Tibial nerve (tissue), 4 donors: ENCODE measurements at regions not wholly inside any gene's neighbourhood (a gene's known extent, or its start where the extent isn't known, plus 50 kb on each side); places are given as distances from the start of the nearest gene placed in this dataset.

Source experiments
- DNase-seq, 2 donors: peaks; one replicate each; pipeline ENCODE4 v3.0.0-alpha.2; 2019; ENCODE audit warnings: low spot score in 2 of 2
- H3K27ac ChIP-seq, 4 donors: fragments of 200-600 bp; sonication (generic) in 3 of 4; one replicate each; pipeline ENCODE4 v1.5.1; 2017 to 2019; ENCODE audit warnings: mild to moderate bottlenecking in 1 of 4
- H3K27me3 ChIP-seq, 2 donors: fragments of 200-600 bp; sonication (generic) in 1 of 2; one replicate each; pipeline versions ENCODE4 v1.5.1 to v1.6.0; 2017 to 2019
- H3K36me3 ChIP-seq, 3 donors: fragments of 200-600 bp; sonication (generic); one replicate each; pipeline ENCODE4 v1.5.1; 2018 to 2019
- H3K4me1 ChIP-seq, 4 donors: fragments of 200-600 bp; sonication (generic) in 3 of 4; one replicate each; pipeline ENCODE4 v1.5.1; 2017 to 2019
- H3K4me3 ChIP-seq, 4 donors: fragments of 200-600 bp; sonication (generic) in 3 of 4; one replicate each; pipeline ENCODE4 v1.5.1; 2017 to 2019; ENCODE audit warnings: mild to moderate bottlenecking in 1 of 4, moderate library complexity in 1 of 4
- H3K9me3 ChIP-seq, 4 donors: fragments of 200-600 bp; sonication (generic) in 3 of 4; one replicate each; pipeline ENCODE4 v1.5.1; 2017 to 2019
- EP300 ChIP-seq, 2 donors: sonication (generic); formaldehyde crosslinking; IDR thresholded peaks; one replicate each; pipeline ENCODE4 v1.6.1; 2017; ENCODE audit warnings: antibody characterized with exemption in 2 of 2, mild to moderate bottlenecking in 1 of 2
- POLR2A ChIP-seq, 2 donors: fragments of 450-650 bp; IDR thresholded peaks; one replicate each; pipeline ENCODE4 v1.6.1; 2017; ENCODE audit warnings: antibody characterized with exemption in 2 of 2, mild to moderate bottlenecking in 2 of 2, moderate library complexity in 2 of 2
- WGBS, 2 donors: methylation state at CpG; one replicate each; pipeline ENCODE4 v1.1.5; 2018; 5-methylcytosine and 5-hydroxymethylcytosine counted together
- TF ChIP-seq, protein P1 (sequence below), 5 experiments: fragments of 200-600 bp in 3 of 5; fragments of 450-650 bp in 2 of 5; sonication (generic) in 3 of 5; IDR thresholded peaks; one replicate each; pipeline ENCODE4 v1.5.1; 2016 to 2019; ENCODE audit warnings: antibody characterized with exemption in 5 of 5, mild to moderate bottlenecking in 3 of 5, moderate library complexity in 2 of 5

DNA sequence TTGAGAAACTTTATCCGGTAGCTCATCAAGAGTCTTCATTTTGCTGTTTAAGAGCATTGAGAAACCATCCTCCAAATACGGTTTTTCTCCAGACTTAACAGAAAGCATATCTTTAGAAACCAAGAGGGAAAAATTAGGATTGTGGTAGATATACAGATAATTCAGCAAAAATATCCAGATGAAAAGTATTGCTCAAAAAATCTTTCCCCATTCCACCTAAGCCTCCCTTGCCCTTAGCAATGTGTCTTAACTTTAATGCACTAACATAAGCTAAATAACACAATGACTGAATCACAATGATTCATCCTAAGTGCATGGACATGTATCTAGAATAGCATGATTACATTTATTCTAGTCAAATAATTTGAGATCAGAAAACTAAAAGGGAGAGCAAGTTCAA lies 130.3 kb upstream of the TARS1 start:
- Histone ChIP-seq H3K36me3 (no peaks in the 10 kb centered on the region), H3K4me3 (no peak overlapping the region), H3K27ac (no peak overlapping the region), H3K4me1 (peaks cover 0 to 12% (median 0%) of the 10 kb centered on the region in 4 donors), H3K9me3 (no peaks in the 10 kb centered on the region), H3K27me3 (no peaks in the 10 kb centered on the region)
- 99 to 100% methylated on average over 2 of the region's 2 CpGs for WGBS, 2 donors
- no peak for TF ChIP-seq EP300 (IDR thresholded peaks at IDR 0.05)
- no peak for DNase-seq

DNA sequence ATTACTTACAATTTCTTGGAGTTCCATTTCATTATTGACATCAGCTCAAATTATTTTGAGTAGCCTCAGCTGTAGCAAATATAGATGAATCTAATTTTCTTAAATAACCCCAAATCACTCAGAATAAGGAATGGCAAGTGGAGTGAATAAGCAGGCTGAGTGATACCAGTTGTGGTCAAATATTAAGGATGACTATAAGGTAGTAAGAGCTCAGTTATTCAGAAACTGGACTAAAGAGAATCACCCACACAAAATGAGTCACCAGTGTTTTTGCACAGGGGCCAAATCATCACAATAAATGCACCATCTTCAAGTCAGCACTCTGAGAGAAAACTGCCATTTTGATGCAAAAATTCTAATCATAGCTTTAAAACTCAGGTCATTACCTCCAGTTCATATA lies 128.9 kb upstream of the TARS1 start:
- no peak overlapping the region for H3K27ac ChIP-seq
- H3K4me3 ChIP-seq, result no peak overlapping the region
- H3K36me3 ChIP-seq, result no peaks in the 10 kb centered on the region
- H3K4me1 ChIP-seq, result peaks cover 0 to 8% (median 0%) of the 10 kb centered on the region in 4 donors
- H3K9me3 ChIP-seq, result no peaks in the 10 kb centered on the region
- no peaks in the 10 kb centered on the region for H3K27me3 ChIP-seq
- DNase-seq, result no peak
- TF ChIP-seq POLR2A (IDR thresholded peaks at IDR 0.05) (no peak), EP300 (IDR thresholded peaks at IDR 0.05) (no peak)
- TF ChIP-seq, protein P1, sequence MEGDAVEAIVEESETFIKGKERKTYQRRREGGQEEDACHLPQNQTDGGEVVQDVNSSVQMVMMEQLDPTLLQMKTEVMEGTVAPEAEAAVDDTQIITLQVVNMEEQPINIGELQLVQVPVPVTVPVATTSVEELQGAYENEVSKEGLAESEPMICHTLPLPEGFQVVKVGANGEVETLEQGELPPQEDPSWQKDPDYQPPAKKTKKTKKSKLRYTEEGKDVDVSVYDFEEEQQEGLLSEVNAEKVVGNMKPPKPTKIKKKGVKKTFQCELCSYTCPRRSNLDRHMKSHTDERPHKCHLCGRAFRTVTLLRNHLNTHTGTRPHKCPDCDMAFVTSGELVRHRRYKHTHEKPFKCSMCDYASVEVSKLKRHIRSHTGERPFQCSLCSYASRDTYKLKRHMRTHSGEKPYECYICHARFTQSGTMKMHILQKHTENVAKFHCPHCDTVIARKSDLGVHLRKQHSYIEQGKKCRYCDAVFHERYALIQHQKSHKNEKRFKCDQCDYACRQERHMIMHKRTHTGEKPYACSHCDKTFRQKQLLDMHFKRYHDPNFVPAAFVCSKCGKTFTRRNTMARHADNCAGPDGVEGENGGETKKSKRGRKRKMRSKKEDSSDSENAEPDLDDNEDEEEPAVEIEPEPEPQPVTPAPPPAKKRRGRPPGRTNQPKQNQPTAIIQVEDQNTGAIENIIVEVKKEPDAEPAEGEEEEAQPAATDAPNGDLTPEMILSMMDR (IDR thresholded peaks at IDR 0.05), result no peak

DNA sequence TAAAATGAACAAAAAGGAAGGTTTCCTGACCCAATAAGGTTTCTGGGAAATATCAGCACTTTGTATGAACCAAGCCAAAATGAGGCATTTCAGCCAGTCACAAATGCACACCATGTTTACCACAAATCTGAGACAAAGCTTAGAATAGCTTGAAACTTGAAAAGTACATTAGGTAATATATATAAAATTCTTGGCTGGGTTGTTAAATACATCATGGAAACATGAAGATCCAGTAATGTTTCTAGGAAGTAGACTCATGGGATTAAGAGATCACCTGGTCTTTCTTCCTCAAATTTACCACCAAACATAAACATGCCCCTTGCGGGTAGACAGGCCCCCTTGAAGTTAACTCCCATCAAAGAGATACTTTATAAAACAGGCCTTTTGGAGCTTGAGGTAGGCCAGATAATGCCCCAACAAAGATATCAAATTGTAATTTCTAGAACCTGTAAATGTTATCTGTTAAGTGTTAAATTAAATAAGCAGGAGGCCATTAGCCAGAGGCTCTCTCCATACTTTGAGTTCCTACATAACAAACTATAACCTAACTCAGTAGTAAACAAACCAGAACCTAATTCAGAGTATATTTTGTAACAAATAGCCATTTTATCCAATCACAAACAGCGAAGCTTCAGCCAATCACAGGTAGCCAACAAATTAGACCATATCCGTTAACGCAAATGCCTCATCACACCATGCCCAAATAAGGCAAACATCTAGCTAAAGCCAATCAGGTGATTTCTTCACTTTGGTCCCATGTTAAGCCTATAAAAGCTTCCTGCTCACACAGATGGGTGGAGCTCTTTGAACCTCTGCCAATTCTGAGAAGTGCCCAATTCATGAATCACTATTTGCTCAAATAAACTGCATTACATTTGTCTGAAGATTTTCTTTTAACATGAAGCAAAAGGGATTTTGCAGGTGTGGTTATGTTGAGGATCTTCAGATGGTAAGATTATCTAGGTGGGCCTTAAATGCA lies 127.9 kb upstream of the TARS1 start:
- Histone ChIP-seq H3K4me1 (peaks cover 0 to 8% (median 0%) of the 10 kb centered on the region in 4 donors), H3K36me3 (no peaks in the 10 kb centered on the region), H3K4me3 (no peak overlapping the region), H3K27ac (no peak overlapping the region), H3K27me3 (no peaks in the 10 kb centered on the region), H3K9me3 (no peaks in the 10 kb centered on the region)
- TF ChIP-seq EP300 (IDR thresholded peaks at IDR 0.05) (no peak), POLR2A (IDR thresholded peaks at IDR 0.05) (no peak)
- TF ChIP-seq, protein P1 (IDR thresholded peaks at IDR 0.05), result no peak
- DNase-seq, result no peak
- WGBS, 2 donors, result 94 to 99% methylated on average over 4 of the region's 4 CpGs

DNA sequence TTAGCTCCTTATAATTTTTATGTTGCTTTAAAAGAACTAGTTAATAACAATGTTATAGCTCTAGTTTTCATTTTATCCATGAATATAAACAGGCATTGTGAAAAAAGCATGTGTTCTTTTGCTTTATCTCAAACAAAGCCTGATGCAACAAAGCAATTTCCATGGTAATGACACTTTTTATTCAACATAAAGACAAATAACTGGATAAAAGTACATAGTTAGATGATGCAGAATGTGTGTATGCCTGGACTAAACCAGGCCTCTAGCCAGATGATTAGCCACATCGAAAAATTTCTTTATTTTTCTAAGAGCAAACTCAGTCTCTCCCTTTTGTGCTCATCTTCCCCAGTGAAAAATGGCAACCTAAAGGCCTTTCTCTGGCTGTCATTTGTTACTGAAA lies 125.6 kb upstream of the TARS1 start:
- Histone ChIP-seq H3K9me3 (no peaks in the 10 kb centered on the region), H3K36me3 (no peaks in the 10 kb centered on the region), H3K27ac (no peak overlapping the region), H3K27me3 (no peaks in the 10 kb centered on the region), H3K4me3 (no peak overlapping the region), H3K4me1 (peaks cover 0 to 16% (median 8%) of the 10 kb centered on the region in 4 donors)
- 70 to 86% methylated on average over 1 of the region's 1 CpG for WGBS, 2 donors
- DNase-seq, result no peak
- TF ChIP-seq, protein P1 (IDR thresholded peaks at IDR 0.05), result no peak
- no peak for TF ChIP-seq EP300 (IDR thresholded peaks at IDR 0.05)
- no peak for TF ChIP-seq POLR2A (IDR thresholded peaks at IDR 0.05)

DNA sequence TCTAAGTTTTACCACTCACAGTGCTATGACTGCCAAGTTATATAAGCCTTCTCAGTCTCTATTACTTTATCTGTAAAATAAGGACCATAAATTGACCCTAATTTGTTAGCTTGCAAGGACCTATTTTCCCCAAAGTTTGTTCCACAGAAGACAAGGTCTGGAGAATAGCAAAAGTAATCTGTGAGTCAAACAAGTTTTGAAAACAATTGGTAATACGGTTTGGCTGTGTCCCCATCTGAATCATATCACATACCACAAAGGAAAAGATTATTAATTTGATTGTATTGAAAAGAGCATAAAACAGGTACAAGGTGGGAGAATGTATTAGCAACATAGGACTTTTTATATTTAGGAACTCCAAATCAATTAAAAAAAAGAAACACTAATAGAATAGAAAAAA lies 124.0 kb upstream of the TARS1 start:
- peaks cover 0 to 23% (median 9%) of the 10 kb centered on the region in 4 donors for H3K4me1 ChIP-seq
- H3K9me3 ChIP-seq, result no peaks in the 10 kb centered on the region
- no peak for DNase-seq
- H3K36me3 ChIP-seq, result no peaks in the 10 kb centered on the region
- 91 to 100% methylated on average over 1 of the region's 1 CpG for WGBS, 2 donors
- TF ChIP-seq POLR2A (IDR thresholded peaks at IDR 0.05) (no peak), EP300 (IDR thresholded peaks at IDR 0.05) (no peak)
- TF ChIP-seq, protein P1 (IDR thresholded peaks at IDR 0.05), result no peak
- no peak overlapping the region for H3K27ac ChIP-seq
- H3K4me3 ChIP-seq, result no peak overlapping the region
- H3K27me3 ChIP-seq, result no peaks in the 10 kb centered on the region
